Peyer's patch (tissue), 4 donors: ENCODE measurements at regions not wholly inside any gene's neighbourhood (a gene's known extent, or its start where the extent isn't known, plus 50 kb on each side); places are given as distances from the start of the nearest gene placed in this dataset.

Experiments used
- DNase-seq, 3 donors: peaks; one replicate each; pipeline ENCODE4 v3.0.0-alpha.2; 2017 to 2019
- H3K27ac ChIP-seq, 4 donors: fragments of 200-600 bp; sonication (generic); one replicate each; pipeline ENCODE4 v1.5.1; 2016 to 2019
- H3K27me3 ChIP-seq, 2 donors: fragments of 200-600 bp; sonication (generic); one replicate each; pipeline ENCODE4 v1.5.1; 2019
- H3K36me3 ChIP-seq, 3 donors: fragments of 200-600 bp; sonication (generic); one replicate each; pipeline ENCODE4 v1.5.1; 2016 to 2019
- H3K4me1 ChIP-seq, 4 donors: fragments of 200-600 bp; sonication (generic); one replicate each; pipeline ENCODE4 v1.5.1; 2016 to 2019
- H3K4me3 ChIP-seq, 4 donors: fragments of 200-600 bp; sonication (generic); 1 replicate in 3 of 4; 2 replicates in 1 of 4; pipeline ENCODE4 v1.5.1; 2016 to 2019; ENCODE audit warnings: mild to moderate bottlenecking in 1 of 4
- H3K9me3 ChIP-seq, 4 donors: fragments of 200-600 bp; sonication (generic); one replicate each; pipeline ENCODE4 v1.5.1; 2016 to 2019; ENCODE audit warnings: mild to moderate bottlenecking in 1 of 4
- POLR2A ChIP-seq, 2 donors: fragments of 450-650 bp; IDR thresholded peaks; one replicate each; pipeline ENCODE4 v1.5.1; 2017; ENCODE audit warnings: antibody characterized with exemption in 2 of 2, mild to moderate bottlenecking in 2 of 2, moderate library complexity in 2 of 2
- TF ChIP-seq, protein P1 (sequence below), 6 experiments: fragments of 450-650 bp in 4 of 6; fragments of 200-600 bp in 2 of 6; sonication (generic) in 1 of 6; IDR thresholded peaks; one replicate each; pipeline ENCODE4 v1.5.1; 2017 to 2019; ENCODE audit warnings: antibody characterized with exemption in 6 of 6, mild to moderate bottlenecking in 3 of 6, moderate library complexity in 1 of 6

DNA sequence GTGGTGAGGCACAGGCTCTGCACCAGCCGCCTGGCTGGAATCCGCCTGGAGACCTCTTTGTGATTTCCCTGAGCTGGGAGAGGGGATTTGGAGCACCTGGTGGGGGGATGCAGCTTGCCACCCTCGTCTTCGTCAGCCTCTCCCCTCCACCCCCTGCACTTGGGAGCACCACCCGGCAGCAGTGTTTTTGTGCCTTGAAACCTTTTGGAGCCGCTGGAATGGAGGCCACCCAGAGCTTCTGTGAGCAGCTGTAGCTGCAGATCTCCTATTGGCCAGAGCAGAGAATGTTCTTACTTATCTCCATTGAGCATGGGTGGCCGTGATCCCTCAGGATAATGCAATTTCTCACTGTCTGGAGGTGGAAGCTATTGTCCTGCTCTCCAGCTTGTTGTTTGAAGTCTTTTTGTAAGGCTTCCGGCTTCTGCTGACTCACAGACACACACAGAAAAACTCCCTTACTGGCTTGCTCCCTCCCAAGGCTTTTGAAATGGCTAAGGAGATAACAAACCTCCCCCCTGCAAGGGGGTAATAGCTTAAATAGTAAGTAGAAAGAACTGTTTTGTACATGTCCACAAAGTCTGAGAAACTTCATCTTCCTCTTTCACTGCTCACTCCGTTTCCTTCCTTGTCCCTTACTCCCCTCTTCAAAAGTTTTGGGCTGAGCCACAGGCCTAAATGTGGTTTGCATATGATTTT, 271.2 kb downstream of the PRL start:
- peak overlapping the region; percentile 21 to 49 (median 34) for H3K27ac ChIP-seq
- no peaks in the 10 kb centered on the region for H3K9me3 ChIP-seq
- no peaks in the 10 kb centered on the region for H3K27me3 ChIP-seq
- H3K4me3 ChIP-seq = no peak overlapping the region
- peaks cover 0 to 9% (median 0%) of the 10 kb centered on the region in 4 donors for H3K4me1 ChIP-seq
- no peak for DNase-seq
- TF ChIP-seq, protein P1, sequence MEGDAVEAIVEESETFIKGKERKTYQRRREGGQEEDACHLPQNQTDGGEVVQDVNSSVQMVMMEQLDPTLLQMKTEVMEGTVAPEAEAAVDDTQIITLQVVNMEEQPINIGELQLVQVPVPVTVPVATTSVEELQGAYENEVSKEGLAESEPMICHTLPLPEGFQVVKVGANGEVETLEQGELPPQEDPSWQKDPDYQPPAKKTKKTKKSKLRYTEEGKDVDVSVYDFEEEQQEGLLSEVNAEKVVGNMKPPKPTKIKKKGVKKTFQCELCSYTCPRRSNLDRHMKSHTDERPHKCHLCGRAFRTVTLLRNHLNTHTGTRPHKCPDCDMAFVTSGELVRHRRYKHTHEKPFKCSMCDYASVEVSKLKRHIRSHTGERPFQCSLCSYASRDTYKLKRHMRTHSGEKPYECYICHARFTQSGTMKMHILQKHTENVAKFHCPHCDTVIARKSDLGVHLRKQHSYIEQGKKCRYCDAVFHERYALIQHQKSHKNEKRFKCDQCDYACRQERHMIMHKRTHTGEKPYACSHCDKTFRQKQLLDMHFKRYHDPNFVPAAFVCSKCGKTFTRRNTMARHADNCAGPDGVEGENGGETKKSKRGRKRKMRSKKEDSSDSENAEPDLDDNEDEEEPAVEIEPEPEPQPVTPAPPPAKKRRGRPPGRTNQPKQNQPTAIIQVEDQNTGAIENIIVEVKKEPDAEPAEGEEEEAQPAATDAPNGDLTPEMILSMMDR (IDR thresholded peaks at IDR 0.05) = no peak
- no peak for TF ChIP-seq POLR2A (IDR thresholded peaks at IDR 0.05)
- no peaks in the 10 kb centered on the region for H3K36me3 ChIP-seq

GRCh38 chr6:22026164-22026678, 270.6 kb downstream of the PRL start:
- peaks cover 0 to 9% (median 0%) of the 10 kb centered on the region in 4 donors for H3K4me1 ChIP-seq
- H3K27ac ChIP-seq = peak overlapping the region in 3 of 4 donors; percentile 21 to 43 (median 24)
- H3K9me3 ChIP-seq = no peaks in the 10 kb centered on the region
- no peak overlapping the region for H3K4me3 ChIP-seq
- DNase-seq = no peak
- no peaks in the 10 kb centered on the region for H3K36me3 ChIP-seq
- TF ChIP-seq POLR2A (IDR thresholded peaks at IDR 0.05) = no peak
- TF ChIP-seq, protein P1 (IDR thresholded peaks at IDR 0.05) = no peak
- H3K27me3 ChIP-seq = no peaks in the 10 kb centered on the region

GRCh38 chr6:22027040-22027725, 269.7 kb downstream of the PRL start:
- H3K27ac ChIP-seq = peak overlapping the region in 1 of 4 donors; percentile 13
- H3K4me1 ChIP-seq = peaks cover 0 to 9% (median 0%) of the 10 kb centered on the region in 4 donors
- no peaks in the 10 kb centered on the region for H3K9me3 ChIP-seq

GRCh38 chr6:22028403-22029090, 268.3 kb downstream of the PRL start:
- H3K9me3 ChIP-seq = no peaks in the 10 kb centered on the region
- DNase-seq = no peak
- no peak overlapping the region for H3K4me3 ChIP-seq
- H3K36me3 ChIP-seq = no peaks in the 10 kb centered on the region
- peaks cover 0 to 9% (median 0%) of the 10 kb centered on the region in 4 donors for H3K4me1 ChIP-seq
- H3K27me3 ChIP-seq = no peaks in the 10 kb centered on the region
- H3K27ac ChIP-seq = peak overlapping the region in 1 of 4 donors; percentile 28
- TF ChIP-seq POLR2A (IDR thresholded peaks at IDR 0.05) = no peak
- TF ChIP-seq, protein P1 (IDR thresholded peaks at IDR 0.05) = no peak

More at GRCh38 chr6:22027040-22027725, 269.7 kb downstream of the PRL start:
- no peak for DNase-seq
- Histone ChIP-seq H3K36me3 (no peaks in the 10 kb centered on the region), H3K27me3 (no peaks in the 10 kb centered on the region), H3K4me3 (no peak overlapping the region)
- TF ChIP-seq, protein P1 (IDR thresholded peaks at IDR 0.05) = no peak
- no peak for TF ChIP-seq POLR2A (IDR thresholded peaks at IDR 0.05)

DNA sequence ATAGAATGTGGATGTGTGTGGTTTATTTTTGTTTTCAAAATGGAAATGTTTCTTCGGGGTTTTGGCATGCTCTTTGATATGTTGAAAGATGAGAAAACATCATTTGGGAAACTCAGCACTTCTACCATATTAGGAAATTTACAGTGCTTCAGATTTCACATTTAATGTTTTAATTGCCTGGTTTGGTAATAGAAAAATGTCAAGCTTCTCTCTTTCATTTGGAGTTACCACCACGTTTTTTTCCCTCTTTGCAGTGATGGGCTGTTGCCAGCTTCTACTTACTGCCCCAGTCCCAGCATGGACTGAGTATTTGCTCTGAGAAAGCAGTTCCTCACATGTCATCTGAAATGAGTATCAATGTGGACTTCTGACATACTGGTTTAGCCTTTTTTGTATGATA, 267.7 kb downstream of the PRL start:
- no peak for TF ChIP-seq POLR2A (IDR thresholded peaks at IDR 0.05)
- TF ChIP-seq, protein P1 (IDR thresholded peaks at IDR 0.05) = no peak
- Histone ChIP-seq H3K4me3 (no peak overlapping the region), H3K9me3 (no peaks in the 10 kb centered on the region), H3K27me3 (no peaks in the 10 kb centered on the region), H3K4me1 (peaks cover 0 to 9% (median 0%) of the 10 kb centered on the region in 4 donors), H3K27ac (peak overlapping the region in 1 of 4 donors; percentile 4), H3K36me3 (no peaks in the 10 kb centered on the region)
- DNase-seq = no peak
